HG03442 (cell line): ENCODE measurements at regions not wholly inside any gene's neighbourhood (a gene's known extent, or its start where the extent isn't known, plus 50 kb on each side); places are given as distances from the start of the nearest gene placed in this dataset.

Experiments used
- ATAC-seq: cut with Tn5 transposase; IDR thresholded peaks from one replicate; pipeline ENCODE4 v1.9.1; 2021; ENCODE audit warnings: mild to moderate bottlenecking, moderate library complexity; ENCODE audit not compliant: unreplicated experiment

- no peak for ATAC-seq
Measured at GRCh38 chr13:60794751-60795150, 397.7 kb downstream of the TDRD3 start.

GRCh38 chr13:60790620-60791019 lies 393.6 kb downstream of the TDRD3 start:
- no peak for ATAC-seq

- no peak for ATAC-seq
Measured at GRCh38 chr13:60788156-60788829, 391.3 kb downstream of the TDRD3 start.

- ATAC-seq: no peak
Measured at GRCh38 chr13:60787083-60787482, 390.1 kb downstream of the TDRD3 start.

- no peak for ATAC-seq
Measured at GRCh38 chr13:60772726-60773125, 375.7 kb downstream of the TDRD3 start.

GRCh38 chr13:60765700-60766411 lies 368.8 kb downstream of the TDRD3 start:
- no peak for ATAC-seq

GRCh38 chr13:60759499-60759898 lies 362.5 kb downstream of the TDRD3 start:
- no peak for ATAC-seq

- no peak for ATAC-seq
Measured at GRCh38 chr13:60758637-60759036, 361.6 kb downstream of the TDRD3 start.

- ATAC-seq: no peak
Measured at GRCh38 chr13:60757501-60758215, 360.6 kb downstream of the TDRD3 start.

- ATAC-seq: no peak
Measured at GRCh38 chr13:60756306-60756705, 359.3 kb downstream of the TDRD3 start.

GRCh38 chr13:60755380-60756163 lies 358.6 kb downstream of the TDRD3 start:
- no peak for ATAC-seq

- no peak for ATAC-seq
Measured at GRCh38 chr13:60754211-60755090, 357.4 kb downstream of the TDRD3 start.

GRCh38 chr13:60753641-60754040 lies 356.6 kb downstream of the TDRD3 start:
- ATAC-seq: no peak

GRCh38 chr13:60745343-60745742 lies 348.3 kb downstream of the TDRD3 start:
- no peak for ATAC-seq

- no peak for ATAC-seq
Measured at GRCh38 chr13:60733933-60734332, 336.9 kb downstream of the TDRD3 start.

- ATAC-seq: no peak
Measured at GRCh38 chr13:60727140-60727539, 330.1 kb downstream of the TDRD3 start.

- ATAC-seq: no peak
Measured at GRCh38 chr13:60721063-60721462, 324.0 kb downstream of the TDRD3 start.

- no peak for ATAC-seq
Measured at GRCh38 chr13:60720590-60720989, 323.6 kb downstream of the TDRD3 start.

GRCh38 chr13:60716313-60716712 lies 319.3 kb downstream of the TDRD3 start:
- ATAC-seq: no peak

- ATAC-seq: no peak
Measured at GRCh38 chr13:60707878-60708277, 310.9 kb downstream of the TDRD3 start.
